ENCODE measurements at regions not wholly inside any gene's neighbourhood (a gene's known extent, or its start where the extent isn't known, plus 50 kb on each side); places are given as distances from the start of the nearest gene placed in this dataset.
"Not testable (repeated sequence)": the region's sequence is repeated elsewhere in the genome, so short reads cannot be mapped to it uniquely, and the experiment has no call there.

GRCh38 chr3:89946884-89947283 is 839.5 kb downstream of the EPHA3 start:
- FAIRE-seq, result no peak

- no peak for FAIRE-seq
Observed at GRCh38 chr3:89947337-89947954, 840.0 kb downstream of the EPHA3 start.

- FAIRE-seq, result no peak
Observed at GRCh38 chr3:89948008-89948407, 840.6 kb downstream of the EPHA3 start.

GRCh38 chr3:89950772-89951171 is 843.4 kb downstream of the EPHA3 start:
- no peak for FAIRE-seq

- no peak for FAIRE-seq
Observed at GRCh38 chr3:89954137-89954536, 846.7 kb downstream of the EPHA3 start.

GRCh38 chr3:89955156-89955555 is 847.7 kb downstream of the EPHA3 start:
- FAIRE-seq, result no peak

GRCh38 chr3:89957451-89957850 is 850.0 kb downstream of the EPHA3 start:
- FAIRE-seq, result no peak

GRCh38 chr3:89958163-89958562 is 850.7 kb downstream of the EPHA3 start:
- not testable (repeated sequence) for FAIRE-seq

GRCh38 chr3:89964347-89964746 is 856.9 kb downstream of the EPHA3 start:
- FAIRE-seq, result no peak

- FAIRE-seq, result no peak
Observed at GRCh38 chr3:89966877-89967665, 859.6 kb downstream of the EPHA3 start.

- no peak for FAIRE-seq
Observed at GRCh38 chr3:89971329-89971728, 863.9 kb downstream of the EPHA3 start.

GRCh38 chr3:89973156-89973555 is 865.7 kb downstream of the EPHA3 start:
- FAIRE-seq, result no peak

- no peak for FAIRE-seq
Observed at GRCh38 chr3:89974903-89975519, 867.6 kb downstream of the EPHA3 start.

GRCh38 chr3:89983449-89983848 is 876.0 kb downstream of the EPHA3 start:
- no peak for FAIRE-seq

- FAIRE-seq, result no peak
Observed at GRCh38 chr3:90005281-90005847, 897.9 kb downstream of the EPHA3 start.

- no peak for FAIRE-seq
Observed at GRCh38 chr3:90007778-90008499, 900.5 kb downstream of the EPHA3 start.

- no peak for FAIRE-seq
Observed at GRCh38 chr3:90010341-90010740, 902.9 kb downstream of the EPHA3 start.

GRCh38 chr3:90011131-90011530 is 903.7 kb downstream of the EPHA3 start:
- FAIRE-seq, result no peak

GRCh38 chr3:90011596-90011995 is 904.2 kb downstream of the EPHA3 start:
- FAIRE-seq, result no peak

GRCh38 chr3:90011996-90012395 is 904.6 kb downstream of the EPHA3 start:
- FAIRE-seq, result no peak

GRCh38 chr3:90015688-90016356 is 908.4 kb downstream of the EPHA3 start:
- FAIRE-seq, result no peak

- no peak for FAIRE-seq
Observed at GRCh38 chr3:90016555-90016954, 909.1 kb downstream of the EPHA3 start.

- no peak for FAIRE-seq
Observed at GRCh38 chr3:90018779-90019178, 911.4 kb downstream of the EPHA3 start.
